GM18505 (cell line): ENCODE measurements at regions not wholly inside any gene's neighbourhood (a gene's known extent, or its start where the extent isn't known, plus 50 kb on each side); places are given as distances from the start of the nearest gene placed in this dataset.

ENCODE experiments used
- ATAC-seq: cut with Tn5 transposase; IDR thresholded peaks from one replicate; pipeline ENCODE4 v1.9.1; 2021; ENCODE audit not compliant: unreplicated experiment
- POLR2A ChIP-seq: IDR thresholded peaks from 4 replicates; pipeline ENCODE4 v1.6.1; 2011; ENCODE audit warnings: borderline replicate concordance; ENCODE audit not compliant: insufficient read depth, insufficient read length; ENCODE audit errors: extremely low read depth

GRCh38 chr9:89888677-89889076, 283.9 kb downstream of the GADD45G start:
- ATAC-seq: no peak
- TF ChIP-seq POLR2A: no peak

- no peak for ATAC-seq
- TF ChIP-seq POLR2A: no peak
Observed at GRCh38 chr9:89889865-89890264, 285.1 kb downstream of the GADD45G start.

GRCh38 chr9:89890326-89890980, 285.6 kb downstream of the GADD45G start:
- no peak for ATAC-seq
- TF ChIP-seq POLR2A: no peak

GRCh38 chr9:89891221-89891590, 286.4 kb downstream of the GADD45G start:
- TF ChIP-seq POLR2A: no peak
- no peak for ATAC-seq

GRCh38 chr9:89891591-89892304, 286.9 kb downstream of the GADD45G start:
- ATAC-seq: no peak
- no peak for TF ChIP-seq POLR2A

GRCh38 chr9:89892920-89893319, 288.1 kb downstream of the GADD45G start:
- ATAC-seq: no peak
- no peak for TF ChIP-seq POLR2A

GRCh38 chr9:89893886-89894285, 289.1 kb downstream of the GADD45G start:
- no peak for TF ChIP-seq POLR2A
- no peak for ATAC-seq

- ATAC-seq: no peak
- no peak for TF ChIP-seq POLR2A
Observed at GRCh38 chr9:89896806-89897340, 292.1 kb downstream of the GADD45G start.

- ATAC-seq: no peak
- no peak for TF ChIP-seq POLR2A
Observed at GRCh38 chr9:89899573-89899972, 294.8 kb downstream of the GADD45G start.

GRCh38 chr9:89901920-89902319, 297.1 kb downstream of the GADD45G start:
- no peak for ATAC-seq
- no peak for TF ChIP-seq POLR2A

GRCh38 chr9:89902450-89903140, 297.8 kb downstream of the GADD45G start:
- TF ChIP-seq POLR2A: no peak
- ATAC-seq: no peak

GRCh38 chr9:89903141-89903475, 298.3 kb downstream of the GADD45G start:
- TF ChIP-seq POLR2A: no peak
- no peak for ATAC-seq

GRCh38 chr9:89905606-89906338, 301.0 kb downstream of the GADD45G start:
- TF ChIP-seq POLR2A: no peak
- no peak for ATAC-seq
